AG08395 (cell line): ENCODE measurements at regions not wholly inside any gene's neighbourhood (a gene's known extent, or its start where the extent isn't known, plus 50 kb on each side); places are given as distances from the start of the nearest gene placed in this dataset.

ENCODE experiments used
- DNase-seq: peaks from one replicate; pipeline ENCODE4 v3.0.0; 2012; ENCODE audit warnings: mixed read lengths, low spot score

DNA sequence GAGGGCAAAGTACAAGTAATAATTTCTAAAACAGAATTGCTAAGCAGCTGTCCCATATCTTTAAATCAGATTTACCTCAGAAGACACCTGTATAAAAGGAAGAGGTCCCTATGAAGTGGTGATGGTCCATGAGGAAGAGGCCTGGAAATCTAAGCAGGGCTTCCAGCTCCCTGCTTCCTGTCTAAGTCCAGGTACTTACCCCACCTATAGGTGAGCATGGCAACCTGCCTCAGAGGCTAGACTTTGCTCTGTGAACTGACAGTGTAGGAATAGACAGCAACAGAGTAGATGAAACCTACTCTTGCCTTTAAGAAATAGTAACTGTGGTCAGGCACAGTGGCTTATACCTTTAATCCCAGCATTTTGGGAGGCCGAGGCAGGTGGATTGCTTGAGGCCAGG is 55.8 kb upstream of the ARRDC3 start:
- no peak for DNase-seq

DNA sequence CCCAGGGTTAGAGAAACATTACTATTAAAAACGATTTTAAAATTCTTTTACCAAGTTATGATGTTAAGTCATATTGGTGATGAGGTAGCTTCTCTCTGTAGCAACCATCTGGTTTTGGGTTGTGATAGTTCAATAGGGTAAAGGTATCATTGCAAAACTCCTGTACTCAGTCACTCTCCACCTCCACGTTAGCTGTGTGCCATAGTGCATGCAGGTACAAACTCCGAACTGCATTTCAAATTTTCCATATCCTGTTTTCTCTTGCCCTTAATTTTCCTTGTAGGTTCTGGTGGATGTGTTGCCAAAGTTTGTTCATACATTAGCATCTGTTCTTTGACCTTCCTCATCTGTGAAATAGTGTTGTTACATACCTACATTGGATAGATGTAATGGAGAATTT is 53.1 kb upstream of the ARRDC3 start:
- DNase-seq = no peak

DNA sequence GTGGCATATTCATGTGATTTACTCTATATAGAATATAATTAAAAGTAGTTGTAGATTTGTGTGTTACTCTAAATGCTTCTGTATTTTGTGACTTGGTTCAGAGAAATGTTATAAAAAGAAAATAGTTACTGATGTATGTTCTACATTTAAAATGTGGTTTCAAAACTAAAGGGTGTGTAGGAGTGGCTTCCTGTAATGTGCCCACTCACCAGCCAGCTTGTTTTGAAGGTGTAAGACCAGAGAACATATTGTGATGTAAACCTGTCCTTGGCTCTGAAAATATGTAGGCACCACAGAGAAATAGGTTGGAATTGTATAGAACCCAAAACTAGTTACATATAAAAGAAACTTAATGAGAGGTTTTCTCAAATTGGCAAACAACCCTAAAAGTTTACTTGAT is 51.2 kb upstream of the ARRDC3 start:
- no peak for DNase-seq

DNA sequence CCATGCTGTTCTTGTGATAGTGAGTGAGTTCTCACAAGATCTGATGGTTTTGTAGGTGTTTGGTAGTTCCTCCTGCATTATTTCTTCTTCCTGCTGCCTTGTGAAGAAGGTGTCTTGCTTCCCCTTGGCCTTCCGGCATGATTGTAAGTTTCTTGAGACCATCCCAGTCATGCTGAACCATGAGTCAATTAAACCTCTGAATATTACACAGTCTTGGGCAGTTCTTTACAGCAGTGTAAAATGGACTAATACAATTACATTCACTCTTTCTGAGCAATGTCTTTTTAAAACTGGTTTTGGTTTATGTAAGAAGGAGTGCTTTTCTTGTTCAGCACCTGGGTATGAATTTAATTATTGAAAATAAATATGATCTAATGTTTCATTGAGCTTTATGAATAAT is 50.7 kb upstream of the ARRDC3 start:
- no peak for DNase-seq
